ENCODE measurements at regions not wholly inside any gene's neighbourhood (a gene's known extent, or its start where the extent isn't known, plus 50 kb on each side); places are given as distances from the start of the nearest gene placed in this dataset.

DNA sequence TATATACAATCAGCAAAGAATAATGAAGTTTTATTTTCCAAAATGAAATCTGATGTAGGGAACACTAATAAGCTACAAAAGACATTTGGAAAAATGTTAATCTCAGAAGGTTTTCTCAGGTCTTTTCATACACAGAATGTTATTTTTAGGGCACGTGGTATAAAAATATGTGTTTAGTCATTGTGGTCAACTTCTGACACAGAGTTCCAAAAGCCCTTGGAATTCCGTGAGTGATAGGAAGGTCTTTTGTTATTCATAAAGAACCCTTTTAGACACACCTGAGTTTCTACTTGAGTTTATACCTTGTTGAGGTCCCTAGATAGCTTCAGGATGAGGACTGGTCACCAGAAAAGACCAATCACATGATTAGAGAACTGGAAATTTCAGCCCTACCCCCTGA lies 277.6 kb upstream of the NCAM2 start:
- TF ChIP-seq, protein P1, sequence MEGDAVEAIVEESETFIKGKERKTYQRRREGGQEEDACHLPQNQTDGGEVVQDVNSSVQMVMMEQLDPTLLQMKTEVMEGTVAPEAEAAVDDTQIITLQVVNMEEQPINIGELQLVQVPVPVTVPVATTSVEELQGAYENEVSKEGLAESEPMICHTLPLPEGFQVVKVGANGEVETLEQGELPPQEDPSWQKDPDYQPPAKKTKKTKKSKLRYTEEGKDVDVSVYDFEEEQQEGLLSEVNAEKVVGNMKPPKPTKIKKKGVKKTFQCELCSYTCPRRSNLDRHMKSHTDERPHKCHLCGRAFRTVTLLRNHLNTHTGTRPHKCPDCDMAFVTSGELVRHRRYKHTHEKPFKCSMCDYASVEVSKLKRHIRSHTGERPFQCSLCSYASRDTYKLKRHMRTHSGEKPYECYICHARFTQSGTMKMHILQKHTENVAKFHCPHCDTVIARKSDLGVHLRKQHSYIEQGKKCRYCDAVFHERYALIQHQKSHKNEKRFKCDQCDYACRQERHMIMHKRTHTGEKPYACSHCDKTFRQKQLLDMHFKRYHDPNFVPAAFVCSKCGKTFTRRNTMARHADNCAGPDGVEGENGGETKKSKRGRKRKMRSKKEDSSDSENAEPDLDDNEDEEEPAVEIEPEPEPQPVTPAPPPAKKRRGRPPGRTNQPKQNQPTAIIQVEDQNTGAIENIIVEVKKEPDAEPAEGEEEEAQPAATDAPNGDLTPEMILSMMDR (conservative IDR thresholded peaks at IDR 0.05): no peak
- TF ChIP-seq ZFX (IDR thresholded peaks at IDR 0.05): no peak
